Ovary (tissue), 7 donors: ENCODE measurements at regions not wholly inside any gene's neighbourhood (a gene's known extent, or its start where the extent isn't known, plus 50 kb on each side); places are given as distances from the start of the nearest gene placed in this dataset.

Source experiments
- DNase-seq, 5 donors: peaks; one replicate each; pipeline ENCODE4 v3.0.0-alpha.2; 2019 to 2020
- H3K27ac ChIP-seq, 2 donors: fragments of 200-600 bp; one replicate each; pipeline versions ENCODE4 v1.5.1 to v1.8.0; 2019 to 2022
- H3K27me3 ChIP-seq: fragments of 200-600 bp; one replicate; pipeline ENCODE4 v1.8.0; 2022
- H3K36me3 ChIP-seq: fragments of 200-600 bp; sonication (generic); one replicate; pipeline ENCODE4 v1.5.1; 2019
- H3K4me1 ChIP-seq: one replicate; pipeline ENCODE4 v1.8.1; 2013; ENCODE audit warnings: mild to moderate bottlenecking, moderate library complexity; ENCODE audit not compliant: insufficient read depth
- H3K4me3 ChIP-seq: fragments of 200-600 bp; sonication (generic); one replicate; pipeline ENCODE4 v1.5.1; 2017
- H3K9me3 ChIP-seq, 2 donors: fragments of 200-600 bp in 1 of 2; sonication (generic) in 1 of 2; one replicate each; pipeline versions ENCODE4 v1.5.1 to v1.8.1; 2013 to 2019; ENCODE audit warnings: mild to moderate bottlenecking in 1 of 2, moderate library complexity in 1 of 2
- CTCF ChIP-seq, 3 donors: fragments of 450-650 bp in 2 of 3; fragments of 200-600 bp in 1 of 3; IDR thresholded peaks; one replicate each; pipeline versions ENCODE4 v1.5.1 to v1.8.0; 2016 to 2022; ENCODE audit warnings: antibody characterized with exemption in 3 of 3, mild to moderate bottlenecking in 1 of 3
- EP300 ChIP-seq: sonication (generic); formaldehyde crosslinking; IDR thresholded peaks from one replicate; pipeline ENCODE4 v1.6.1; 2017; ENCODE audit warnings: antibody characterized with exemption
- POLR2A ChIP-seq: fragments of 450-650 bp; IDR thresholded peaks from one replicate; pipeline ENCODE4 v1.6.1; 2017; ENCODE audit warnings: antibody characterized with exemption, mild to moderate bottlenecking, moderate library complexity
- WGBS, 3 donors: extraction: QIAGEN DNeasy Blood & Tissue Kit in 1 of 3; methylation state at CpG; one replicate each; pipeline versions ENCODE4 v1.1.5 to v1.1.7; 2013 to 2017; 5-methylcytosine and 5-hydroxymethylcytosine counted together
- intact Hi-C, 4 donors: fragments of 100-400 bp; cut with DNase I; formaldehyde crosslinking; loops; one replicate each; pipeline versions ENCODE4 v1.11.0 to v1.15.1; 2022 to 2023
- donor health status: DM: no; HTN: no; CAD: no; lungs with moderate emphysema.
- donor health status: DM: no; HTN: no; CAD: no.
- donor health status: Bipolar disorder and iron deficiency.
- donor health status: DM: no; HTN: no; CAD: no.
- donor health status: DM: yes; HTN: yes; CAD: no.

- Histone ChIP-seq H3K9me3 (no peaks in the 10 kb centered on the region), H3K27ac (no peak overlapping the region), H3K4me1 (no peaks in the 10 kb centered on the region), H3K4me3 (no peak overlapping the region), H3K27me3 (no peaks in the 10 kb centered on the region), H3K36me3 (no peaks in the 10 kb centered on the region)
- 94 to 98% (median 95%) methylated on average over 2 of the region's 2 CpGs for WGBS, 3 donors
- no peak for DNase-seq
- TF ChIP-seq EP300 (no peak), POLR2A (no peak), CTCF (IDR thresholded peaks at IDR 0.05) (no peak)
- intact Hi-C loops: no loop called here
Observed at GRCh38 chr13:33958964-33959363, 141.0 kb downstream of the RFC3 start.

DNA sequence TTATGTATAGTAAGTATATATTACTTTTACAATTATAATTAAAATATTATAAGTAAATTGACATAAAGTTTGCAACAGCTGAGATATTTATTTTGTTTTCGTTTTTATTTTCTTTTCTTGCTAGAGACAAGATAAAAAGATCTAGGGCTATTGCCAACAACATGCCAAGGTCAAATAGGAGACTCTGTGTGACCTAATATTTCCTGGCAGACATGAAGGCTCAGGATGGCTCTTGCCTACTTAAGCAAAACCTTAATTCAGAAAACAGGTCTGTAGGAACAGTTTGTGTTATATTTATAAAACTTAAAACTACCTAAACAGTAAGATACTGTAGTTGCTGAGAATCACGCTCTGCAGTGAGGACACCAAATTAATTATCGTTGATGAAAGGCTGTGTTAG lies 145.2 kb downstream of the RFC3 start:
- no peak for TF ChIP-seq EP300
- no peak for TF ChIP-seq CTCF (IDR thresholded peaks at IDR 0.05)
- no peak for TF ChIP-seq POLR2A
- no peak overlapping the region for H3K27ac ChIP-seq
- no peak for DNase-seq
- H3K27me3 ChIP-seq: no peaks in the 10 kb centered on the region
- intact Hi-C loops: no loop called here
- no peaks in the 10 kb centered on the region for H3K4me1 ChIP-seq
- no peaks in the 10 kb centered on the region for H3K36me3 ChIP-seq
- no peak overlapping the region for H3K4me3 ChIP-seq
- H3K9me3 ChIP-seq: no peaks in the 10 kb centered on the region
- 55 to 73% (median 56%) methylated on average over 3 of the region's 3 CpGs for WGBS, 3 donors

- no peaks in the 10 kb centered on the region for H3K9me3 ChIP-seq
- WGBS, 3 donors: 94 to 96% (median 95%) methylated on average over 4 of the region's 4 CpGs
- no peak for TF ChIP-seq POLR2A
- TF ChIP-seq EP300: no peak
- no peak for TF ChIP-seq CTCF (IDR thresholded peaks at IDR 0.05)
- no peak overlapping the region for H3K27ac ChIP-seq
- intact Hi-C loops: no loop called here
- no peaks in the 10 kb centered on the region for H3K36me3 ChIP-seq
- H3K4me3 ChIP-seq: no peak overlapping the region
- no peak for DNase-seq
- H3K27me3 ChIP-seq: no peaks in the 10 kb centered on the region
- H3K4me1 ChIP-seq: no peaks in the 10 kb centered on the region
Observed at GRCh38 chr13:33963895-33964294, 145.9 kb downstream of the RFC3 start.

DNA sequence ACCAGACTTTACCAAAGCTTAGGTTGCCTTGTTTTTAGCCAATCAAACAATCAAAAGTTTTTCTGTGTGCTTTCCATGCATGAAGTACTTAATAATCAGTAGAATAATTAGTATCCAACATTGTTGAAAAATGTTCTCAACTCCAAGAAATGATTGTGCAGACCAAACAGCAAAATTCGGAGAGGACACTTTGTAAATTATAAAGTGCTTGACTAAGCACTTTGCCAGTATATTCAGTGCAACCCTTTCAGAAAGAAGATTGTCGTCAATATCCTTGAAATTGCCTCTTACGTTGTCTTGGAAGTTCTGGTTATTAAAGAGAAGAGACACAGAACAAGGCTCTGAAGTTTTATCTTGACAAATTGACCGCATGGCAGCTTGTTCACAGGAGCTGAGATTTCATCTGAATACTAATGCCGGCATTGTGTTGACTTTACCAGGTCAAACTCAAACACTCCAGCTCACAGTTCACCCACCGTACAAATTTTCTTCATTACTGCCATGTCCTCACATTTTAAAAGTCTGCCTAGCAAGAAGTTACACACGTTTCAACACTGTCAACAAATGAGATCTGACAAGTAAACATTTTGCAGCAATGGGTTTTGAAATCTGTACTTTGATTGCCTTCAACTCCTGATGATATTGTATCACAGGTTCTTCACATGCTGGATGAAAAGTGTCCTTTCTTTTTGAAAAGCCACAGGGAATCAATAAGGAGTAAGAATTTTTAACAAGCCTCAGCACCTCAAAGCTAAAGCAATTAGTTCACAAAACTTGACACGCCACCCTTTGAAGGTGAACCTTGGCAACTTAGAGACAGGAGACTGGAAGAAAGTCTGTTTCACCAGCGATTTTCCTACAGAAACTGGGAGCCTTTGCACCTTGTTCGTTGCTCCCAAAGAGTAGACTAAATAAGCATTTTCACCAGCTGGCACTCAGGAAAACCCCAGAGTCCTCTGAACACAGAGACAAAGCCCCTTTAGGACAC lies 150.9 kb downstream of the RFC3 start:
- TF ChIP-seq CTCF (IDR thresholded peaks at IDR 0.05): no peak
- no peak for TF ChIP-seq POLR2A
- no peak for TF ChIP-seq EP300
- no peaks in the 10 kb centered on the region for H3K36me3 ChIP-seq
- 67 to 77% (median 70%) methylated on average over 10 of the region's 10 CpGs for WGBS, 3 donors
- DNase-seq: no peak
- intact Hi-C loops: no loop called here
- no peaks in the 10 kb centered on the region for H3K9me3 ChIP-seq
- no peak overlapping the region for H3K27ac ChIP-seq
- peaks cover 1% of the 10 kb centered on the region for H3K4me1 ChIP-seq
- H3K4me3 ChIP-seq: no peak overlapping the region
- no peaks in the 10 kb centered on the region for H3K27me3 ChIP-seq
